DND-41 (cell line): ENCODE measurements at regions not wholly inside any gene's neighbourhood (a gene's known extent, or its start where the extent isn't known, plus 50 kb on each side); places are given as distances from the start of the nearest gene placed in this dataset.

Source experiments
- EZH2 ChIP-seq: IDR thresholded peaks from 3 replicates; pipeline ENCODE4 v1.6.1; 2012; ENCODE audit warnings: borderline replicate concordance, low read depth, mild to moderate bottlenecking, moderate library complexity, low read length, inconsistent platforms; ENCODE audit not compliant: severe bottlenecking
- TF ChIP-seq, protein P1 (sequence below): IDR thresholded peaks from 2 replicates; pipeline ENCODE4 v1.5.1; 2012; ENCODE audit warnings: borderline replicate concordance, low read length, moderate library complexity, mild to moderate bottlenecking; ENCODE audit not compliant: poor library complexity, severe bottlenecking; ENCODE audit errors: extremely low read depth

DNA sequence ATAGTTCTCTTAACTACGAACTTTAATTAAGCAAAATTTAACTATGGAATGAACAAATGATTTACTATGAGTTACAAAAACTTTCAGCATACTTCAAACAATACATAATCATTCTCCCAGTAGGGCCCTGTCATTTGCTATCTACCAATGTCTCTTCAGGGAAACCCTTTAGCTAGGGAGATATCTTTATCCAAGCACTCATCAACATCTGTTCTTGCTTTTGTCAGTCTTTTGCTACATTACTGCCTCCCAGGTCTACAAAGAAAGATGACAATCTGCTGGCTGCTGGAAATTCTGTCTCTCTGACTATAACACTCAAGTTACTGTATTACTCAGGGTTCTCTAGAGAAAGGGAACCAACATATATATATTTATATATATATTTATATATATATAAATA is 1626.3 kb upstream of the CELF4 start:
- TF ChIP-seq, protein P1, sequence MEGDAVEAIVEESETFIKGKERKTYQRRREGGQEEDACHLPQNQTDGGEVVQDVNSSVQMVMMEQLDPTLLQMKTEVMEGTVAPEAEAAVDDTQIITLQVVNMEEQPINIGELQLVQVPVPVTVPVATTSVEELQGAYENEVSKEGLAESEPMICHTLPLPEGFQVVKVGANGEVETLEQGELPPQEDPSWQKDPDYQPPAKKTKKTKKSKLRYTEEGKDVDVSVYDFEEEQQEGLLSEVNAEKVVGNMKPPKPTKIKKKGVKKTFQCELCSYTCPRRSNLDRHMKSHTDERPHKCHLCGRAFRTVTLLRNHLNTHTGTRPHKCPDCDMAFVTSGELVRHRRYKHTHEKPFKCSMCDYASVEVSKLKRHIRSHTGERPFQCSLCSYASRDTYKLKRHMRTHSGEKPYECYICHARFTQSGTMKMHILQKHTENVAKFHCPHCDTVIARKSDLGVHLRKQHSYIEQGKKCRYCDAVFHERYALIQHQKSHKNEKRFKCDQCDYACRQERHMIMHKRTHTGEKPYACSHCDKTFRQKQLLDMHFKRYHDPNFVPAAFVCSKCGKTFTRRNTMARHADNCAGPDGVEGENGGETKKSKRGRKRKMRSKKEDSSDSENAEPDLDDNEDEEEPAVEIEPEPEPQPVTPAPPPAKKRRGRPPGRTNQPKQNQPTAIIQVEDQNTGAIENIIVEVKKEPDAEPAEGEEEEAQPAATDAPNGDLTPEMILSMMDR: no peak
- no peak for TF ChIP-seq EZH2
